Spinal cord (tissue), 9 donors: ENCODE measurements at regions not wholly inside any gene's neighbourhood (a gene's known extent, or its start where the extent isn't known, plus 50 kb on each side); places are given as distances from the start of the nearest gene placed in this dataset.

Source experiments
- DNase-seq, 6 donors: peaks; one replicate each; pipeline versions ENCODE4 v3.0.0 to v3.0.0-alpha.2; 2013 to 2015; ENCODE audit warnings: low spot score in 6 of 6, low read depth in 4 of 6
- H3K27ac ChIP-seq: one replicate; pipeline ENCODE4 v1.5.1; 2013; ENCODE audit warnings: low read depth, low read length, control low read depth
- H3K27me3 ChIP-seq: one replicate; pipeline ENCODE4 v1.6.1; 2013; ENCODE audit warnings: low read length; ENCODE audit not compliant: control insufficient read depth, insufficient read depth
- H3K36me3 ChIP-seq: one replicate; pipeline ENCODE4 v1.6.1; 2013; ENCODE audit warnings: low read length; ENCODE audit not compliant: control insufficient read depth, insufficient read depth
- H3K4me1 ChIP-seq: one replicate; pipeline ENCODE4 v1.6.1; 2013; ENCODE audit warnings: low read length; ENCODE audit not compliant: control insufficient read depth, insufficient read depth
- H3K4me3 ChIP-seq: one replicate; pipeline ENCODE4 v1.5.1; 2013; ENCODE audit warnings: low read depth, low read length, control low read depth
- H3K9me3 ChIP-seq: one replicate; pipeline ENCODE4 v1.6.1; 2013; ENCODE audit warnings: low read length; ENCODE audit not compliant: control insufficient read depth, insufficient read depth
- WGBS: methylation state at CpG from one replicate; pipeline ENCODE4 v1.1.5; 2013; ENCODE audit warnings: missing lambda C conversion rate; ENCODE audit not compliant: insufficient coverage; 5-methylcytosine and 5-hydroxymethylcytosine counted together
- donor health status: healthy.

DNA sequence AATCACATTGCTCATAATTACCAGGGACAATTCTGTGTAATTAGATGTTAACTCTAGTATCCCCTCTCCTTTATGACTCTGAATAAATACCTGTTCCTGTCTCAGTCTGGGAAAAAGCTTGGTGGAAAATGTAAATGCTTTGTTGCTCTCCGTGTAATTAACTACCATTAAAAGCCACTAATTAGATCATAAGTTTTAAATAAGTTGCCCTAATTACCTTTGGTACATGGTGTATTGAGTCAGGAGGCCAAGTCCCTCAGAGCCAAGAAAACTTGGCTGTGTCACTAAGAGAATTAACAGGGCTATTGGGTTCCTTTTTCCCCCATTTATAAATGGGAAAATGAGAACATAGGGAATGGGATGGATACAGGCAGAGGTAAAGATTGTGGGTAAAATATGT, 617.6 kb downstream of the TLR4 start:
- Histone ChIP-seq H3K27me3 (no peaks in the 10 kb centered on the region), H3K27ac (no peak overlapping the region), H3K4me1 (no peaks in the 10 kb centered on the region), H3K36me3 (no peaks in the 10 kb centered on the region), H3K9me3 (no peaks in the 10 kb centered on the region), H3K4me3 (no peak overlapping the region)
- peak in 1 of 6 donors; percentile 51 for DNase-seq
- no CpG with 5 or more reads among the region's 1 CpG for WGBS

DNA sequence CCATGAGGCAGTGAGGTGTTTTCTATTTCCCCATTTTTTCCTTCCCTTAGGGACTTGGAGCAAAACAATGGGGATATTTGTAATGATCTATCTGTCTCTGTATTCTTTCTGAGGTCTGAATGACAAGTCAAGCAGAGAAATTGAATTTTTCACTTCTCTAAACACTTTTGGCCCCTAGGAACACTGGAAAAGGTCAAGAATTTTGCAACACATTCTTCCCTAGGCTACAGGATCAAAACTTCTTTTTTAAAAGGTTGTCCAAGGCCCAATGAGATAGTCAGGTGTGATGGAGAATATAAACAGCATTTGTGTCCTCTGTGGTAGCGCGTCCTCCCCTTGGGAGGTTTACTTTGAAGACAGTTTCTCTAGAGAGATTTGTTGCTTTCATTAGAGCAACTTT, 620.5 kb downstream of the TLR4 start:
- Histone ChIP-seq H3K4me1 (no peaks in the 10 kb centered on the region), H3K27me3 (no peaks in the 10 kb centered on the region), H3K36me3 (no peaks in the 10 kb centered on the region), H3K9me3 (no peaks in the 10 kb centered on the region), H3K27ac (no peak overlapping the region), H3K4me3 (no peak overlapping the region)
- no CpG with 5 or more reads among the region's 2 CpGs for WGBS
- no peak for DNase-seq

DNA sequence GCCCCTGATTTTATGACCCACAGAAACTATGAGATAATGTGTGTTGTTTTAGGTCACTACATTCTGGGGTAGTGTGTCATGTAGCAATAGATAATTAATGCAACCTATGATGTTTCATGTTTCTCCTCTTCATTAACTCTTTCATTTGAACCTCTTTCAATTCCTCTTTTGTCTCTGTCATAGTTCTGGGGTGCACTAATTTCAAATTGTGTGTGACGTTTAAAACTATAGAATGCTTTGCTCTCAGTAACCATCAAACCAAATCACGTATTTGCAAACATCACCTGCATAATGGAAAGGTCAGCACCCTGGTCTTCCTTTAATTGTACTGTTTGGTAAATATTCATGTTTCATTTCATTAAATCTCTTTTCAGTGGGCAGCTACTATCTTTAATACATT, 621.6 kb downstream of the TLR4 start:
- DNase-seq, result no peak
- H3K4me1 ChIP-seq, result no peaks in the 10 kb centered on the region
- no peak overlapping the region for H3K27ac ChIP-seq
- no peak overlapping the region for H3K4me3 ChIP-seq
- WGBS, result no CpG with 5 or more reads among the region's 2 CpGs
- no peaks in the 10 kb centered on the region for H3K36me3 ChIP-seq
- H3K27me3 ChIP-seq, result no peaks in the 10 kb centered on the region
- no peaks in the 10 kb centered on the region for H3K9me3 ChIP-seq

DNA sequence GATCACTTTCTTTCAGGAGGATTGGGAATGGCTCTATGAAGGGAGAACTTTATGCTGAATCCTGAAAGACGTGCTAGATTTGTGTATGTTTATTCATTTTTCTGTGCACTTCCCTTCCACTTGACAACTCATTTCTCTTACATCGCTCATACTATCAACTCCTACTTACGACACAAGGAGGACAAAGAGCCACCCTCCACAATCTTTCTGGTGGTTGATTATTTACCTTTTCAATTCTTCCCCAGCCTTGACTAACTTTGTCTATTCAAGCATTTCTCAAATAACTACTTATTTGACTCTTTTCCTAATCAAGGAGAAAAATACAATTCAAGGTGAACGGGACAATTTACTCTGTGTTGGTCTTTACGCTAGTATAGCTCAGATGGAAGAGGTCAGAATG, 622.1 kb downstream of the TLR4 start:
- Histone ChIP-seq H3K27ac (no peak overlapping the region), H3K4me1 (no peaks in the 10 kb centered on the region), H3K27me3 (no peaks in the 10 kb centered on the region), H3K9me3 (no peaks in the 10 kb centered on the region), H3K36me3 (no peaks in the 10 kb centered on the region), H3K4me3 (no peak overlapping the region)
- WGBS, result 100% methylated on average over 3 of the region's 5 CpGs
- DNase-seq, result no peak

DNA sequence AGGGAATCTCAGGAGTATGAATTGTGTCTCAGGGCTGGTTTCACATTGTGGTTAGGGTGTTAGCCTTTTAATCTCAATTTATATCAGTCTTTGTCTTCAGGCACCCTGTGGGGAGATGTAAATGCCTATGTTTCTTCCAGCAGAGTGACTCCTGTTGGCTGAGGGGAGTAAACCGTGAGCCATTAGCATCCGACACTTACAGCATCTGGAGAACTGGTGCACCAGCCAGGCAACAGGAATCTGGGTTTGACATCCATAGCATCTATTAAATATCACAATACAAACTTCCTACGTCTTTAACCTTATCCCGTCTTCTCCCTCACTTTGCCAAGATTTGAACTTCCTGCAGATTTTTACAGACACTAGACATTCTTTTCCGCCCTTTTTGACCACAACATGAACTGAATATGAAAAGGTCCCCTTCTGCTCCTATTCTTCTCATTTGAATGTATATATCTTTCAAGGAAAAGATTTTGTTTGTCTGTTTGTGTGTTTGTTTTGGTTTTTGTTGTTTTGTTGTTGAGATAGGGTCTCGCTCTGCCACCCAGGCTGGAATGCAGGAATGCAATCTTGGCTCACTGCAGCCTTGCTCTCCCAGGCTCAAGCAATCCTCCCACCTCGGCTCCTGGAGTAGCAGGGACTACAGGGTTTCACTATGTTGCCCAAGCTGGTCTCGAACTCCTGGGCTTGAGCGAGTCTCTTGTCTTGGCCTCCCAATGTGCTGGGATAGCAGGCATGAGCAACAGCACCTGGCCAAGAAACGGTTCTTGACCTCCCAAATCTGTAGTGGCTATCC, 626.2 kb downstream of the TLR4 start:
- Histone ChIP-seq H3K9me3 (no peaks in the 10 kb centered on the region), H3K36me3 (no peaks in the 10 kb centered on the region), H3K4me3 (no peak overlapping the region), H3K4me1 (no peaks in the 10 kb centered on the region), H3K27me3 (no peaks in the 10 kb centered on the region), H3K27ac (no peak overlapping the region)
- no peak for DNase-seq
- WGBS, result 86% methylated on average over 7 of the region's 10 CpGs

DNA sequence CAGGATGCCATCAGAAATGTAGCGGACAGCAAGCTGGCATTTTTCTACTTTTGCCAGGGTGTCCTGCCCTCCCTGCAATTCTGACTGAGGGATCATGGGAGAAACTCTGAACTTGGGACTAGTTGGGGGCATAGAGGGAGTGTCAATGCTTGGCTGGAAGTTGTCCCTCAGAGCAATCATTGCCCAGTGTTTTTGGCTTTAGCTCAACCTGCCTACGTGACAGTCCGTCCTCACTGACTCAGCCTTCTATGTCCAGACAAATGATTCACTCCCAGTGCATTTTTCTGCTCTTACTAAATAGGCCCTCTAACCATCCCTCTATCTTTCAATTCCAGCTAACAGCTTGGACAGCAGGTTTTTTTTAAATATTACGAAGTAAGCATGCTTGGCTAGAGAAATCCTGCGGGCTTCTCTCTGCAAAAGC, 627.4 kb downstream of the TLR4 start:
- Histone ChIP-seq H3K4me1 (no peaks in the 10 kb centered on the region), H3K27ac (no peak overlapping the region)
- WGBS, result 75% methylated on average over 5 of the region's 5 CpGs

DNA sequence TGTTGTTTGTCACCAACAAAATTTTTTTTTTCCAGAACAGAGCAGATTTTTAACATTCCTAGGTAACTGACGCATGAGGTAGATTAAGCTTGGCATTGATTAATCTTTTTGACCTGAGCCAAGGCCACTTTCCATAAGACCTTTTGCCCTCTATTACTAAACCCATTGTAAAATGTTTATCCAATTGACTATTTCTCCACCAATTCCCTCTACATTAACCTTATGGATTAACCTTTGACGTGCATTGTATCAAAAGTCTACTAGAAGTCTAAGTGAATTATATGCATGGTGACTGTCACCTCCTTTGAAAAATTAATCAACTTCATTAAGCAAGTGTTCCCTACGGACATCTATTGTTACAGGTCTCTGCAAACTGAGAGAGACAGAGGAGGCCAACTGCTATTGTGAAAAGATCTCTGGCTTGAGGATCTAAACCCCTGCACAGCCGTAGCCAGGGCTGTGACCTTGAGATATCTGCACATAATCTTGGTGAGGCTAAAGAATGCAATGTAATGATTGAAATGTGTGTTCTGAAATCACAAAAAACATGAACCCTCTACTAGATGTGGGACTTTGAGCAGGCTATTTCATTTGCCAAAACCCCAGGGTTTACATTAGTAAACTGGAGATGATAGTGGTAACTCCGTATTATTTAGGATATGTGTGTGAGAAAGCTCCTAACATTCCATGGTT, 632.2 kb downstream of the TLR4 start:
- WGBS, result 80% methylated on average over 1 of the region's 5 CpGs
- Histone ChIP-seq H3K4me1 (no peaks in the 10 kb centered on the region), H3K27ac (no peak overlapping the region)

More for the DNA sequence above, 627.4 kb downstream of the TLR4 start:
- DNase-seq, result peak in 1 of 6 donors; percentile 8
- Histone ChIP-seq H3K9me3 (no peaks in the 10 kb centered on the region), H3K4me3 (no peak overlapping the region), H3K36me3 (no peaks in the 10 kb centered on the region), H3K27me3 (no peaks in the 10 kb centered on the region)

DNA sequence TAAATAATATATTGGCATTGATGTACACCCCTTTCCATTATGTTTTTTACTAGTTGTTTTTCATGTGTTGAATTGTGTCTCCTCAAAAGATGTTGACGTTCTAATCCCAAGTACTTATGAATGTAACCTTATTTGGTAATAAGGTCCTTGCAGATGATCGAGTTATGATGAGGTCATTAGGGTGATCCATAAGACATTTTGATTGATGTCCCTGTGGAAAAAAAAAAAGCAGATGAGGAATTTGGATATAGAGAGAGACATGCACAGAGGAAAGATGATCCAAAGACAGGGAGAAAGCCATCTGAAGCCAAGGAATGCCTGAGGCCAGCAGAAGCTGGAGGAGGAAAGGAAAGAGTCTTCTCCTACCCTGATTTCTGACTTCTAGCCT, 632.7 kb downstream of the TLR4 start:
- 63% methylated on average over 1 of the region's 2 CpGs for WGBS
- no peaks in the 10 kb centered on the region for H3K36me3 ChIP-seq
- no peak overlapping the region for H3K4me3 ChIP-seq
- no peaks in the 10 kb centered on the region for H3K9me3 ChIP-seq
- no peak for DNase-seq
- H3K4me1 ChIP-seq, result no peaks in the 10 kb centered on the region
- no peak overlapping the region for H3K27ac ChIP-seq
- H3K27me3 ChIP-seq, result no peaks in the 10 kb centered on the region

More for the DNA sequence above, 632.2 kb downstream of the TLR4 start:
- no peak overlapping the region for H3K4me3 ChIP-seq
- no peak for DNase-seq
- H3K36me3 ChIP-seq, result no peaks in the 10 kb centered on the region
- H3K9me3 ChIP-seq, result no peaks in the 10 kb centered on the region
- H3K27me3 ChIP-seq, result no peaks in the 10 kb centered on the region

DNA sequence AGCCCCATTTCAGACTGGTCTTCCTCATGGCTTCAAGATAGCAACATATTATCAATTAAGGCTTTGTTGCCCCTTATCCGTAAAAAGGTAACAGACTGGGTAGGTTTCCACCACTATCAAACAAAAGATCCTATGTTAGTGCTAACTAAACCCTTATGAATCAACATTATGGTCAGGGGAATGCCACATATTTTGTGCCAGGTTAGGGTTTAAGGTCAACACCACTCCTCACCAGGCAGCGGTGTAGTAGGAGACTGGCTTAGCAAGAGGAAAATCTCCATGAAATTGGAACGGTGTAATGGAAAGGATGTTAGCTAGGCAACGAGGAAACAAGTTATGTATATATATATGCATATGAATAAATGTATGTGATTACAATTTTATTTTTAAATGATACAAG, 655.8 kb downstream of the TLR4 start:
- H3K27ac ChIP-seq, result no peak overlapping the region
- no peaks in the 10 kb centered on the region for H3K36me3 ChIP-seq
- WGBS, result no CpG with 5 or more reads among the region's 4 CpGs
- H3K4me1 ChIP-seq, result no peaks in the 10 kb centered on the region
- peaks cover 5% of the 10 kb centered on the region for H3K9me3 ChIP-seq
- DNase-seq, result no peak
- H3K4me3 ChIP-seq, result no peak overlapping the region
- H3K27me3 ChIP-seq, result no peaks in the 10 kb centered on the region

DNA sequence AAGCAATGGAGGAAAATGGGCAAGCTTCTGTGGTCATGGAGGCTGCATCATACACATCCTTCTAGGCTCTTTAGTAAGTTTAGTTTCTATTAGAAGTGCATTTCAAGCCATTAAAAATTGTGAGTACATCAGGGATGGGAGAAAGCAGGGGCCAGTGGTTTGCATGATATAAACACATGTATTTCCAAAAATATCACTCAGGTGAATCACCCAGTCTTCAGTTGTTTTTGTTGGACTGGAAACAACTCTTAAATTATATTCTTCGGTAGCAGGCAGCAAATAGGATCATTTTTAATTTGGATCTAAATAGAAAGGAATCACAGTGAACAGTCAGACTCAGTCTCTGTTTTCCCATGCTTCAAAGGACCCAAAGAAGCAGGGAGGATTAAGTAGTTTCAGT, 657.9 kb downstream of the TLR4 start:
- peaks cover 5% of the 10 kb centered on the region for H3K9me3 ChIP-seq
- no peaks in the 10 kb centered on the region for H3K4me1 ChIP-seq
- H3K27me3 ChIP-seq, result no peaks in the 10 kb centered on the region
- no peak for DNase-seq
- H3K4me3 ChIP-seq, result no peak overlapping the region
- WGBS, result no CpG with 5 or more reads among the region's 1 CpG
- H3K27ac ChIP-seq, result no peak overlapping the region
- no peaks in the 10 kb centered on the region for H3K36me3 ChIP-seq
